Liver (tissue), 8 donors: ENCODE measurements at regions not wholly inside any gene's neighbourhood (a gene's known extent, or its start where the extent isn't known, plus 50 kb on each side); places are given as distances from the start of the nearest gene placed in this dataset.

Experiments
- DNase-seq: peaks from one replicate; pipeline ENCODE4 v3.0.0-alpha.2; 2017; ENCODE audit warnings: low spot score
- H3K27ac ChIP-seq, 2 donors: one replicate each; pipeline ENCODE4 v1.7.0; 2013; ENCODE audit warnings: inconsistent platforms in 2 of 2, low read length in 2 of 2, control low read depth in 1 of 2, low read depth in 1 of 2, mild to moderate bottlenecking in 1 of 2
- H3K27me3 ChIP-seq, 4 donors: one replicate each; pipeline versions ENCODE4 v1.6.1 to v1.7.0; 2013; ENCODE audit warnings: low read length in 3 of 4, inconsistent platforms in 1 of 4, mild to moderate bottlenecking in 1 of 4, moderate library complexity in 1 of 4; ENCODE audit not compliant: control insufficient read depth in 4 of 4, insufficient read depth in 4 of 4
- H3K36me3 ChIP-seq, 4 donors: one replicate each; pipeline versions ENCODE4 v1.6.1 to v1.7.0; 2013; ENCODE audit warnings: low read length in 3 of 4, mild to moderate bottlenecking in 3 of 4, low read depth in 1 of 4, moderate library complexity in 1 of 4; ENCODE audit not compliant: control insufficient read depth in 4 of 4, insufficient read depth in 3 of 4
- H3K4me1 ChIP-seq, 4 donors: one replicate each; pipeline versions ENCODE4 v1.6.1 to v1.7.0; 2013; ENCODE audit warnings: low read length in 3 of 4, mild to moderate bottlenecking in 3 of 4, moderate library complexity in 1 of 4; ENCODE audit not compliant: control insufficient read depth in 4 of 4, insufficient read depth in 4 of 4
- H3K4me3 ChIP-seq, 3 donors: one replicate each; pipeline versions ENCODE4 v1.6.1 to v1.7.0; 2013; ENCODE audit warnings: low read length in 3 of 3, control low read depth in 1 of 3, low read depth in 1 of 3, mild to moderate bottlenecking in 1 of 3
- H3K9ac ChIP-seq, 2 donors: one replicate each; pipeline ENCODE4 v1.7.0; 2013; ENCODE audit warnings: low read length in 2 of 2, mild to moderate bottlenecking in 2 of 2, moderate library complexity in 2 of 2, control low read depth in 1 of 2, low read depth in 1 of 2
- H3K9me3 ChIP-seq, 4 donors: one replicate each; pipeline versions ENCODE4 v1.6.1 to v1.7.0; 2013; ENCODE audit warnings: low read length in 3 of 4; ENCODE audit not compliant: control insufficient read depth in 4 of 4
- ATF3 ChIP-seq: IDR thresholded peaks from 2 replicates; pipeline ENCODE4 v1.6.1; 2016; ENCODE audit warnings: antibody characterized with exemption
- CTCF ChIP-seq: fragments of 150-350 bp; IDR thresholded peaks from 2 replicates; pipeline ENCODE4 v1.5.1; 2017; ENCODE audit warnings: improper control_type of control experiment, low read depth, low read length; ENCODE audit not compliant: missing input control
- EGR1 ChIP-seq, 2 donors: IDR thresholded peaks; 2 replicates each; pipeline ENCODE4 v1.6.1; 2016 to 2018; ENCODE audit warnings: antibody characterized with exemption in 2 of 2, low read depth in 2 of 2
- FOXA1 ChIP-seq: IDR thresholded peaks from 2 replicates; pipeline ENCODE4 v1.6.1; 2016; ENCODE audit warnings: antibody characterized with exemption
- FOXA2 ChIP-seq: IDR thresholded peaks from 2 replicates; pipeline ENCODE4 v1.6.1; 2016; ENCODE audit warnings: antibody characterized with exemption
- GABPA ChIP-seq, 2 donors: IDR thresholded peaks in 1 of 2; conservative IDR thresholded peaks in 1 of 2; 2 replicates each; pipeline ENCODE4 v1.6.1; 2016; ENCODE audit warnings: antibody characterized with exemption in 2 of 2, mild to moderate bottlenecking in 1 of 2, moderate library complexity in 1 of 2
- HNF4A ChIP-seq, 2 donors: conservative IDR thresholded peaks; 2 replicates each; pipeline ENCODE4 v1.6.1; 2016; ENCODE audit warnings: antibody characterized with exemption in 2 of 2, mild to moderate bottlenecking in 2 of 2
- HNF4G ChIP-seq: IDR thresholded peaks from 2 replicates; pipeline ENCODE4 v1.6.1; 2016; ENCODE audit warnings: antibody characterized with exemption
- JUND ChIP-seq, 2 donors: IDR thresholded peaks; 2 replicates each; pipeline ENCODE4 v1.6.1; 2016; ENCODE audit warnings: antibody characterized with exemption in 2 of 2
- MAX ChIP-seq: IDR thresholded peaks from 2 replicates; pipeline ENCODE4 v1.6.1; 2016; ENCODE audit warnings: antibody characterized with exemption
- NR2F2 ChIP-seq: IDR thresholded peaks from 2 replicates; pipeline ENCODE4 v1.6.1; 2016; ENCODE audit warnings: antibody characterized with exemption
- RAD21 ChIP-seq, 2 donors: IDR thresholded peaks; 2 replicates each; pipeline ENCODE4 v1.6.1; 2016; ENCODE audit warnings: antibody characterized with exemption in 2 of 2, mild to moderate bottlenecking in 2 of 2
- REST ChIP-seq: IDR thresholded peaks from 2 replicates; pipeline ENCODE4 v1.6.1; 2016; ENCODE audit warnings: antibody characterized with exemption, mild to moderate bottlenecking
- RXRA ChIP-seq, 2 donors: IDR thresholded peaks; 2 replicates each; pipeline ENCODE4 v1.6.1; 2017 to 2018; ENCODE audit warnings: antibody characterized with exemption in 2 of 2, mild to moderate bottlenecking in 1 of 2
- SP1 ChIP-seq: IDR thresholded peaks from 2 replicates; pipeline ENCODE4 v1.6.1; 2018; ENCODE audit warnings: antibody characterized with exemption, mild to moderate bottlenecking
- TAF1 ChIP-seq: conservative IDR thresholded peaks from 2 replicates; pipeline ENCODE4 v1.6.1; 2016; ENCODE audit warnings: antibody characterized with exemption, mild to moderate bottlenecking
- YY1 ChIP-seq: IDR thresholded peaks from 2 replicates; pipeline ENCODE4 v1.6.1; 2016; ENCODE audit warnings: antibody characterized with exemption, mild to moderate bottlenecking
- ZBTB33 ChIP-seq: IDR thresholded peaks from 2 replicates; pipeline ENCODE4 v1.6.1; 2016; ENCODE audit warnings: antibody characterized with exemption
- WGBS: extraction: QIAGEN DNeasy Blood & Tissue Kit; methylation state at CpG from one replicate; pipeline ENCODE4 v1.1.7; 2013; 5-methylcytosine and 5-hydroxymethylcytosine counted together
- donor health status: healthy.
- donor health status: healthy.
- donor health status: healthy.
- donor health status: healthy.
- donor health status: healthy.

- Histone ChIP-seq H3K4me1 (peaks cover 0 to 10% (median 6%) of the 10 kb centered on the region in 4 donors), H3K27me3 (no peaks in the 10 kb centered on the region), H3K9ac (no peak overlapping the region), H3K27ac (no peak overlapping the region), H3K9me3 (no peaks in the 10 kb centered on the region), H3K36me3 (no peaks in the 10 kb centered on the region), H3K4me3 (no peak overlapping the region)
- WGBS, result 81% methylated on average over 2 of the region's 2 CpGs
- TF ChIP-seq ZBTB33 (no peak), FOXA2 (no peak), MAX (no peak), RAD21 (IDR thresholded peaks at IDR 0.05) (no peak), JUND (IDR thresholded peaks at IDR 0.05) (no peak), NR2F2 (no peak), EGR1 (IDR thresholded peaks at IDR 0.05; ENCODE audit: low read depth in 2 of 2) (no peak), HNF4G (no peak), HNF4A (conservative IDR thresholded peaks at IDR 0.05) (no peak), FOXA1 (no peak), YY1 (no peak), RXRA (IDR thresholded peaks at IDR 0.05) (no peak), REST (no peak), TAF1 (no peak), CTCF (no peak), ATF3 (no peak), SP1 (no peak), GABPA (IDR thresholded peaks at IDR 0.05 in 1 of 2, conservative IDR thresholded peaks at IDR 0.05 in 1 of 2) (no peak)
- no peak for DNase-seq
These were observed 173.6 kb upstream of the PROK2 start for GRCh38 chr3:71958533-71958932.

- 82% methylated on average over 3 of the region's 3 CpGs for WGBS
- H3K4me1 ChIP-seq, result peaks cover 0 to 10% (median 6%) of the 10 kb centered on the region in 4 donors
- H3K4me3 ChIP-seq, result no peak overlapping the region
- no peak for DNase-seq
- TF ChIP-seq JUND (IDR thresholded peaks at IDR 0.05) (no peak), ZBTB33 (no peak), FOXA2 (no peak), TAF1 (no peak)
- H3K9ac ChIP-seq, result no peak overlapping the region
- no peaks in the 10 kb centered on the region for H3K27me3 ChIP-seq
- H3K27ac ChIP-seq, result no peak overlapping the region
- H3K36me3 ChIP-seq, result no peaks in the 10 kb centered on the region
- no peaks in the 10 kb centered on the region for H3K9me3 ChIP-seq
These were observed 171.8 kb upstream of the PROK2 start for GRCh38 chr3:71956716-71957115.
